ENCODE measurements at regions not wholly inside any gene's neighbourhood (a gene's known extent, or its start where the extent isn't known, plus 50 kb on each side); places are given as distances from the start of the nearest gene placed in this dataset.

- Histone ChIP-seq H3K27me3 (ENCODE audit: control insufficient read depth in 4 of 4, insufficient read depth in 4 of 4, low read length in 3 of 4) (no peaks in the 10 kb centered on the region), H3K4me1 (ENCODE audit: control insufficient read depth in 4 of 4, insufficient read depth in 4 of 4, low read length in 3 of 4) (peaks cover 0 to 3% (median 0%) of the 10 kb centered on the region in 4 donors), H3K27ac (ENCODE audit: low read depth in 1 of 2, low read length in 2 of 2) (no peak overlapping the region), H3K36me3 (ENCODE audit: control insufficient read depth in 4 of 4, insufficient read depth in 3 of 4, low read depth in 1 of 4, low read length in 3 of 4) (no peaks in the 10 kb centered on the region), H3K9me3 (ENCODE audit: control insufficient read depth in 4 of 4, low read length in 3 of 4) (no peaks in the 10 kb centered on the region), H3K9ac (ENCODE audit: low read depth in 1 of 2, low read length in 2 of 2) (no peak overlapping the region), H3K4me3 (ENCODE audit: low read depth in 1 of 3, low read length in 3 of 3) (no peak overlapping the region)
- no peak for DNase-seq (ENCODE audit: low spot score)
- TF ChIP-seq CTCF (IDR thresholded peaks at IDR 0.05; ENCODE audit: low read depth, low read length, missing input control) (no peak), SP1 (IDR thresholded peaks at IDR 0.05) (no peak), TAF1 (conservative IDR thresholded peaks at IDR 0.05) (no peak), GABPA (IDR thresholded peaks at IDR 0.05 in 1 of 2, conservative IDR thresholded peaks at IDR 0.05 in 1 of 2) (no peak), JUND (IDR thresholded peaks at IDR 0.05) (no peak), FOXA1 (IDR thresholded peaks at IDR 0.05) (no peak)
- TF ChIP-seq, protein P1, sequence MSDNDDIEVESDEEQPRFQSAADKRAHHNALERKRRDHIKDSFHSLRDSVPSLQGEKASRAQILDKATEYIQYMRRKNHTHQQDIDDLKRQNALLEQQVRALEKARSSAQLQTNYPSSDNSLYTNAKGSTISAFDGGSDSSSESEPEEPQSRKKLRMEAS (IDR thresholded peaks at IDR 0.05), result no peak
- TF ChIP-seq, protein P2, sequence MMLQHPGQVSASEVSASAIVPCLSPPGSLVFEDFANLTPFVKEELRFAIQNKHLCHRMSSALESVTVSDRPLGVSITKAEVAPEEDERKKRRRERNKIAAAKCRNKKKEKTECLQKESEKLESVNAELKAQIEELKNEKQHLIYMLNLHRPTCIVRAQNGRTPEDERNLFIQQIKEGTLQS (IDR thresholded peaks at IDR 0.05), result no peak
- 62% methylated on average over 2 of the region's 2 CpGs for WGBS
Observed at GRCh38 chr4:12126474-12126873, 697.8 kb upstream of the HS3ST1 start.

- no peak for DNase-seq (ENCODE audit: low spot score)
- peaks cover 0 to 3% (median 0%) of the 10 kb centered on the region in 4 donors for H3K4me1 ChIP-seq (ENCODE audit: control insufficient read depth in 4 of 4, insufficient read depth in 4 of 4, low read length in 3 of 4)
- TF ChIP-seq FOXA2 (IDR thresholded peaks at IDR 0.05) (no peak), EGR1 (IDR thresholded peaks at IDR 0.05; ENCODE audit: low read depth in 2 of 2) (no peak), HNF4G (IDR thresholded peaks at IDR 0.05) (no peak), RAD21 (IDR thresholded peaks at IDR 0.05) (no peak), HNF4A (conservative IDR thresholded peaks at IDR 0.05) (no peak), GABPA (IDR thresholded peaks at IDR 0.05 in 1 of 2, conservative IDR thresholded peaks at IDR 0.05 in 1 of 2) (no peak), SP1 (IDR thresholded peaks at IDR 0.05) (no peak), CTCF (IDR thresholded peaks at IDR 0.05; ENCODE audit: low read depth, low read length, missing input control) (no peak), TAF1 (conservative IDR thresholded peaks at IDR 0.05) (no peak), YY1 (IDR thresholded peaks at IDR 0.05) (no peak), JUND (IDR thresholded peaks at IDR 0.05) (no peak), NR2F2 (IDR thresholded peaks at IDR 0.05) (no peak), FOXA1 (IDR thresholded peaks at IDR 0.05) (no peak), RXRA (IDR thresholded peaks at IDR 0.05) (no peak)
- TF ChIP-seq, protein P1 (IDR thresholded peaks at IDR 0.05), result no peak
- TF ChIP-seq, protein P3, sequence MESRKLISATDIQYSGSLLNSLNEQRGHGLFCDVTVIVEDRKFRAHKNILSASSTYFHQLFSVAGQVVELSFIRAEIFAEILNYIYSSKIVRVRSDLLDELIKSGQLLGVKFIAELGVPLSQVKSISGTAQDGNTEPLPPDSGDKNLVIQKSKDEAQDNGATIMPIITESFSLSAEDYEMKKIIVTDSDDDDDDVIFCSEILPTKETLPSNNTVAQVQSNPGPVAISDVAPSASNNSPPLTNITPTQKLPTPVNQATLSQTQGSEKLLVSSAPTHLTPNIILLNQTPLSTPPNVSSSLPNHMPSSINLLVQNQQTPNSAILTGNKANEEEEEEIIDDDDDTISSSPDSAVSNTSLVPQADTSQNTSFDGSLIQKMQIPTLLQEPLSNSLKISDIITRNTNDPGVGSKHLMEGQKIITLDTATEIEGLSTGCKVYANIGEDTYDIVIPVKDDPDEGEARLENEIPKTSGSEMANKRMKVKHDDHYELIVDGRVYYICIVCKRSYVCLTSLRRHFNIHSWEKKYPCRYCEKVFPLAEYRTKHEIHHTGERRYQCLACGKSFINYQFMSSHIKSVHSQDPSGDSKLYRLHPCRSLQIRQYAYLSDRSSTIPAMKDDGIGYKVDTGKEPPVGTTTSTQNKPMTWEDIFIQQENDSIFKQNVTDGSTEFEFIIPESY (IDR thresholded peaks at IDR 0.05), result no peak
- TF ChIP-seq, protein P2 (IDR thresholded peaks at IDR 0.05), result no peak
- TF ChIP-seq, protein P4, sequence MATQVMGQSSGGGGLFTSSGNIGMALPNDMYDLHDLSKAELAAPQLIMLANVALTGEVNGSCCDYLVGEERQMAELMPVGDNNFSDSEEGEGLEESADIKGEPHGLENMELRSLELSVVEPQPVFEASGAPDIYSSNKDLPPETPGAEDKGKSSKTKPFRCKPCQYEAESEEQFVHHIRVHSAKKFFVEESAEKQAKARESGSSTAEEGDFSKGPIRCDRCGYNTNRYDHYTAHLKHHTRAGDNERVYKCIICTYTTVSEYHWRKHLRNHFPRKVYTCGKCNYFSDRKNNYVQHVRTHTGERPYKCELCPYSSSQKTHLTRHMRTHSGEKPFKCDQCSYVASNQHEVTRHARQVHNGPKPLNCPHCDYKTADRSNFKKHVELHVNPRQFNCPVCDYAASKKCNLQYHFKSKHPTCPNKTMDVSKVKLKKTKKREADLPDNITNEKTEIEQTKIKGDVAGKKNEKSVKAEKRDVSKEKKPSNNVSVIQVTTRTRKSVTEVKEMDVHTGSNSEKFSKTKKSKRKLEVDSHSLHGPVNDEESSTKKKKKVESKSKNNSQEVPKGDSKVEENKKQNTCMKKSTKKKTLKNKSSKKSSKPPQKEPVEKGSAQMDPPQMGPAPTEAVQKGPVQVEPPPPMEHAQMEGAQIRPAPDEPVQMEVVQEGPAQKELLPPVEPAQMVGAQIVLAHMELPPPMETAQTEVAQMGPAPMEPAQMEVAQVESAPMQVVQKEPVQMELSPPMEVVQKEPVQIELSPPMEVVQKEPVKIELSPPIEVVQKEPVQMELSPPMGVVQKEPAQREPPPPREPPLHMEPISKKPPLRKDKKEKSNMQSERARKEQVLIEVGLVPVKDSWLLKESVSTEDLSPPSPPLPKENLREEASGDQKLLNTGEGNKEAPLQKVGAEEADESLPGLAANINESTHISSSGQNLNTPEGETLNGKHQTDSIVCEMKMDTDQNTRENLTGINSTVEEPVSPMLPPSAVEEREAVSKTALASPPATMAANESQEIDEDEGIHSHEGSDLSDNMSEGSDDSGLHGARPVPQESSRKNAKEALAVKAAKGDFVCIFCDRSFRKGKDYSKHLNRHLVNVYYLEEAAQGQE (IDR thresholded peaks at IDR 0.05), result no peak
- H3K27me3 ChIP-seq (ENCODE audit: control insufficient read depth in 4 of 4, insufficient read depth in 4 of 4, low read length in 3 of 4), result no peaks in the 10 kb centered on the region
- no peak overlapping the region for H3K27ac ChIP-seq (ENCODE audit: low read depth in 1 of 2, low read length in 2 of 2)
- H3K36me3 ChIP-seq (ENCODE audit: control insufficient read depth in 4 of 4, insufficient read depth in 3 of 4, low read depth in 1 of 4, low read length in 3 of 4), result no peaks in the 10 kb centered on the region
- H3K9me3 ChIP-seq (ENCODE audit: control insufficient read depth in 4 of 4, low read length in 3 of 4), result no peaks in the 10 kb centered on the region
- no peak overlapping the region for H3K9ac ChIP-seq (ENCODE audit: low read depth in 1 of 2, low read length in 2 of 2)
- 57% methylated on average over 1 of the region's 1 CpG for WGBS
- no peak overlapping the region for H3K4me3 ChIP-seq (ENCODE audit: low read depth in 1 of 3, low read length in 3 of 3)
Observed at GRCh38 chr4:12124138-12124537, 695.4 kb upstream of the HS3ST1 start.
